Trophoblast cell (in vitro differentiated cells and primary cell): ENCODE measurements at regions not wholly inside any gene's neighbourhood (a gene's known extent, or its start where the extent isn't known, plus 50 kb on each side); places are given as distances from the start of the nearest gene placed in this dataset.

Experiments used
- DNase-seq, 2 donors: peaks; one replicate each; pipeline ENCODE4 v3.0.0-alpha.2; 2016
- H2AFZ ChIP-seq: 2 replicates; pipeline ENCODE4 v1.6.1; 2013; ENCODE audit warnings: low read length, moderate library complexity, mild to moderate bottlenecking; ENCODE audit not compliant: insufficient read depth, poor library complexity
- H2AK5ac ChIP-seq: 2 replicates; pipeline ENCODE4 v1.6.1; 2013; ENCODE audit warnings: mild to moderate bottlenecking, low read length
- H2BK120ac ChIP-seq: 2 replicates; pipeline ENCODE4 v1.6.1; 2013; ENCODE audit warnings: low read length, mild to moderate bottlenecking, moderate library complexity; ENCODE audit not compliant: insufficient read depth, poor library complexity
- H2BK12ac ChIP-seq: 2 replicates; pipeline ENCODE4 v1.6.1; 2013; ENCODE audit warnings: mild to moderate bottlenecking, low read length, moderate library complexity
- H2BK5ac ChIP-seq: 2 replicates; pipeline ENCODE4 v1.6.1; 2013; ENCODE audit warnings: low read length, low read depth, moderate library complexity, mild to moderate bottlenecking; ENCODE audit not compliant: poor library complexity
- H3K14ac ChIP-seq: 2 replicates; pipeline ENCODE4 v1.6.1; 2013; ENCODE audit warnings: mild to moderate bottlenecking, low read length
- H3K18ac ChIP-seq: 2 replicates; pipeline ENCODE4 v1.6.1; 2013; ENCODE audit warnings: mild to moderate bottlenecking, low read length
- H3K23ac ChIP-seq: 2 replicates; pipeline ENCODE4 v1.6.1; 2013; ENCODE audit warnings: low read length
- H3K27ac ChIP-seq: 2 replicates; pipeline ENCODE4 v1.5.1; 2013; ENCODE audit warnings: low read depth, mild to moderate bottlenecking, inconsistent platforms, low read length, moderate library complexity
- H3K27me3 ChIP-seq: 2 replicates; pipeline ENCODE4 v1.6.1; 2013; ENCODE audit warnings: inconsistent platforms, mild to moderate bottlenecking, low read length, moderate library complexity; ENCODE audit not compliant: insufficient read depth
- H3K36me3 ChIP-seq, 2 experiments: 1 replicate in 1 of 2; 2 replicates in 1 of 2; pipeline ENCODE4 v1.6.1; 2013; ENCODE audit warnings: low read length in 2 of 2, mild to moderate bottlenecking in 2 of 2, moderate library complexity in 1 of 2; ENCODE audit not compliant: insufficient read depth in 2 of 2, control insufficient read depth in 1 of 2
- H3K4ac ChIP-seq: 2 replicates; pipeline ENCODE4 v1.6.1; 2013; ENCODE audit warnings: low read depth, mild to moderate bottlenecking, low read length, moderate library complexity
- H3K4me1 ChIP-seq, 2 experiments: 1 replicate in 1 of 2; 2 replicates in 1 of 2; pipeline ENCODE4 v1.6.1; 2013; ENCODE audit warnings: low read length in 2 of 2, mild to moderate bottlenecking in 2 of 2, moderate library complexity in 1 of 2; ENCODE audit not compliant: insufficient read depth in 2 of 2, control insufficient read depth in 1 of 2
- H3K4me2 ChIP-seq: 2 replicates; pipeline ENCODE4 v1.6.1; 2013; ENCODE audit warnings: inconsistent platforms, mild to moderate bottlenecking, low read length, moderate library complexity
- H3K4me3 ChIP-seq: 2 replicates; pipeline ENCODE4 v1.5.1; 2013; ENCODE audit warnings: mild to moderate bottlenecking, low read depth, low read length, inconsistent platforms
- H3K79me1 ChIP-seq: one replicate; pipeline ENCODE4 v1.6.1; 2013; ENCODE audit warnings: low read length
- H3K79me2 ChIP-seq: 2 replicates; pipeline ENCODE4 v1.6.1; 2013; ENCODE audit warnings: low read length, mild to moderate bottlenecking; ENCODE audit not compliant: control insufficient read depth, insufficient read depth, poor library complexity
- H3K9ac ChIP-seq: 2 replicates; pipeline ENCODE4 v1.6.1; 2013; ENCODE audit warnings: mild to moderate bottlenecking, low read length
- H3K9me3 ChIP-seq: 2 replicates; pipeline ENCODE4 v1.6.1; 2013; ENCODE audit warnings: low read depth, mild to moderate bottlenecking, control low read depth, inconsistent platforms, low read length; ENCODE audit not compliant: insufficient read depth
- H4K12ac ChIP-seq: 2 replicates; pipeline ENCODE4 v1.6.1; 2013; ENCODE audit warnings: low read depth, mild to moderate bottlenecking, low read length, moderate library complexity
- H4K8ac ChIP-seq: 2 replicates; pipeline ENCODE4 v1.6.1; 2013; ENCODE audit warnings: low read depth, mild to moderate bottlenecking, low read length, moderate library complexity
- H4K91ac ChIP-seq: one replicate; pipeline ENCODE4 v1.6.1; 2013; ENCODE audit warnings: low read depth, mild to moderate bottlenecking, low read length, moderate library complexity
- WGBS: extraction: QIAGEN DNeasy Blood & Tissue Kit; methylation state at CpG from one replicate; pipeline ENCODE4 v1.1.7; 2013; ENCODE audit warnings: missing lambda C conversion rate; ENCODE audit not compliant: insufficient read length, insufficient coverage; ENCODE audit errors: extremely low coverage; 5-methylcytosine and 5-hydroxymethylcytosine counted together

- no peak overlapping the region for H4K8ac ChIP-seq
- H3K27me3 ChIP-seq, result no peaks in the 10 kb centered on the region
- no peak overlapping the region for H4K91ac ChIP-seq
- H3K9ac ChIP-seq, result no peak overlapping the region
- H3K79me1 ChIP-seq, result no peaks in the 10 kb centered on the region
- peaks cover 0 to 5% of the 10 kb centered on the region in 2 experiments for H3K4me1 ChIP-seq
- H3K4me2 ChIP-seq, result no peak overlapping the region
- no peak overlapping the region for H2AK5ac ChIP-seq
- H2BK120ac ChIP-seq, result no peak overlapping the region
- H2BK5ac ChIP-seq, result no peak overlapping the region
- no peak overlapping the region for H3K18ac ChIP-seq
- no peak overlapping the region for H2AFZ ChIP-seq
- H3K23ac ChIP-seq, result no peak overlapping the region
- no peak overlapping the region for H2BK12ac ChIP-seq
- H3K9me3 ChIP-seq, result no peaks in the 10 kb centered on the region
- no peak overlapping the region for H3K4ac ChIP-seq
- H3K4me3 ChIP-seq, result no peak overlapping the region
- no peaks in the 10 kb centered on the region for H3K79me2 ChIP-seq
- H3K14ac ChIP-seq, result no peak overlapping the region
- DNase-seq, result peak in 1 of 2 donors; percentile 2
- no peaks in the 10 kb centered on the region for H3K36me3 ChIP-seq
- H3K27ac ChIP-seq, result no peak overlapping the region
- H4K12ac ChIP-seq, result no peak overlapping the region
- no CpG with 5 or more reads among the region's 5 CpGs for WGBS
These were observed 257.5 kb downstream of the CDH11 start for GRCh38 chr16:64864232-64864809.

GRCh38 chr16:64858076-64858475, 263.8 kb downstream of the CDH11 start:
- no CpG with 5 or more reads among the region's 1 CpG for WGBS
- H3K4ac ChIP-seq, result no peak overlapping the region

GRCh38 chr16:64857411-64857810, 264.5 kb downstream of the CDH11 start:
- no peaks in the 10 kb centered on the region for H3K9me3 ChIP-seq
- H2AFZ ChIP-seq, result no peak overlapping the region
- H3K27ac ChIP-seq, result no peak overlapping the region
- no peak overlapping the region for H4K91ac ChIP-seq
- H3K4me2 ChIP-seq, result no peak overlapping the region
- H3K23ac ChIP-seq, result no peak overlapping the region
- no peak overlapping the region for H3K9ac ChIP-seq
- no peak overlapping the region for H4K8ac ChIP-seq
- H2BK120ac ChIP-seq, result no peak overlapping the region
- H3K36me3 ChIP-seq, result no peaks in the 10 kb centered on the region
- H3K4me3 ChIP-seq, result no peak overlapping the region
- DNase-seq, result no peak
- no peaks in the 10 kb centered on the region for H3K27me3 ChIP-seq
- no peaks in the 10 kb centered on the region for H3K79me2 ChIP-seq
- H2BK12ac ChIP-seq, result no peak overlapping the region
- H3K14ac ChIP-seq, result no peak overlapping the region
- no peak overlapping the region for H4K12ac ChIP-seq
- no peaks in the 10 kb centered on the region for H3K79me1 ChIP-seq
- H3K18ac ChIP-seq, result no peak overlapping the region
- no peak overlapping the region for H3K4ac ChIP-seq
- no peaks in the 10 kb centered on the region for H3K4me1 ChIP-seq
- WGBS, result no CpG with 5 or more reads among the region's 2 CpGs
- H2BK5ac ChIP-seq, result no peak overlapping the region
- H2AK5ac ChIP-seq, result no peak overlapping the region

More at GRCh38 chr16:64858076-64858475, 263.8 kb downstream of the CDH11 start:
- Histone ChIP-seq H3K4me1 (no peaks in the 10 kb centered on the region), H2BK12ac (no peak overlapping the region), H3K18ac (no peak overlapping the region), H3K23ac (no peak overlapping the region), H4K12ac (no peak overlapping the region), H2AK5ac (no peak overlapping the region), H3K36me3 (no peaks in the 10 kb centered on the region), H3K9ac (no peak overlapping the region), H2BK120ac (no peak overlapping the region), H2BK5ac (no peak overlapping the region), H4K8ac (no peak overlapping the region), H2AFZ (no peak overlapping the region), H3K4me3 (no peak overlapping the region), H3K79me2 (no peaks in the 10 kb centered on the region), H3K4me2 (no peak overlapping the region), H3K14ac (no peak overlapping the region), H3K27me3 (no peaks in the 10 kb centered on the region), H3K9me3 (no peaks in the 10 kb centered on the region), H3K79me1 (no peaks in the 10 kb centered on the region), H3K27ac (no peak overlapping the region), H4K91ac (no peak overlapping the region)
- no peak for DNase-seq

GRCh38 chr16:64853551-64853950, 268.3 kb downstream of the CDH11 start:
- Histone ChIP-seq H2BK5ac (no peak overlapping the region), H2BK120ac (no peak overlapping the region), H3K4me2 (no peak overlapping the region), H3K9ac (no peak overlapping the region), H3K23ac (no peak overlapping the region), H3K36me3 (no peaks in the 10 kb centered on the region), H2BK12ac (no peak overlapping the region), H3K9me3 (no peaks in the 10 kb centered on the region), H2AFZ (no peak overlapping the region), H3K4me3 (no peak overlapping the region), H3K4ac (no peak overlapping the region), H2AK5ac (no peak overlapping the region), H3K79me1 (no peaks in the 10 kb centered on the region), H3K14ac (no peak overlapping the region), H3K4me1 (no peaks in the 10 kb centered on the region), H3K79me2 (no peaks in the 10 kb centered on the region), H4K8ac (no peak overlapping the region), H3K18ac (no peak overlapping the region), H3K27ac (no peak overlapping the region), H4K12ac (no peak overlapping the region), H4K91ac (no peak overlapping the region), H3K27me3 (no peaks in the 10 kb centered on the region)
- no CpG with 5 or more reads among the region's 2 CpGs for WGBS
- DNase-seq, result no peak
